ENCODE measurements at regions not wholly inside any gene's neighbourhood (a gene's known extent, or its start where the extent isn't known, plus 50 kb on each side); places are given as distances from the start of the nearest gene placed in this dataset.

GRCh38 chr16:5870886-5871691 lies 773.5 kb upstream of the EEF2KMT start:
- Histone ChIP-seq H3K4me3 (ENCODE audit: low read depth in 1 of 2, low read length in 2 of 2) (no peak overlapping the region), H3K9me3 (ENCODE audit: control insufficient read depth in 2 of 2, insufficient read depth in 1 of 2, low read depth in 1 of 2, low read length in 1 of 2) (no peaks in the 10 kb centered on the region), H3K27me3 (ENCODE audit: control insufficient read depth in 1 of 2, insufficient read depth in 2 of 2, low read length in 2 of 2) (no peaks in the 10 kb centered on the region), H3K27ac (ENCODE audit: low read depth in 2 of 2, low read length in 1 of 2) (no peak overlapping the region), H3K36me3 (ENCODE audit: control insufficient read depth in 2 of 2, insufficient read depth in 2 of 2, low read length in 1 of 2) (no peaks in the 10 kb centered on the region), H3K4me1 (ENCODE audit: control insufficient read depth in 2 of 2, insufficient read depth in 2 of 2, low read length in 1 of 2) (no peaks in the 10 kb centered on the region)
- WGBS, 2 donors = 35 to 37% methylated on average over 11 of the region's 11 CpGs

- H3K27ac ChIP-seq (ENCODE audit: low read depth in 2 of 2, low read length in 1 of 2) = no peak overlapping the region
- no peaks in the 10 kb centered on the region for H3K4me1 ChIP-seq (ENCODE audit: control insufficient read depth in 2 of 2, insufficient read depth in 2 of 2, low read length in 1 of 2)
- H3K36me3 ChIP-seq (ENCODE audit: control insufficient read depth in 2 of 2, insufficient read depth in 2 of 2, low read length in 1 of 2) = no peaks in the 10 kb centered on the region
- no peaks in the 10 kb centered on the region for H3K27me3 ChIP-seq (ENCODE audit: control insufficient read depth in 1 of 2, insufficient read depth in 2 of 2, low read length in 2 of 2)
- no peak overlapping the region for H3K4me3 ChIP-seq (ENCODE audit: low read depth in 1 of 2, low read length in 2 of 2)
- WGBS, 2 donors = 42 to 47% methylated on average over 7 of the region's 7 CpGs
- no peaks in the 10 kb centered on the region for H3K9me3 ChIP-seq (ENCODE audit: control insufficient read depth in 2 of 2, insufficient read depth in 1 of 2, low read depth in 1 of 2, low read length in 1 of 2)
Measured at GRCh38 chr16:5867250-5867649, 769.7 kb upstream of the EEF2KMT start.

- Histone ChIP-seq H3K9me3 (ENCODE audit: control insufficient read depth in 2 of 2, insufficient read depth in 1 of 2, low read depth in 1 of 2, low read length in 1 of 2) (no peaks in the 10 kb centered on the region), H3K27ac (ENCODE audit: low read depth in 2 of 2, low read length in 1 of 2) (no peak overlapping the region), H3K27me3 (ENCODE audit: control insufficient read depth in 1 of 2, insufficient read depth in 2 of 2, low read length in 2 of 2) (no peaks in the 10 kb centered on the region), H3K4me1 (ENCODE audit: control insufficient read depth in 2 of 2, insufficient read depth in 2 of 2, low read length in 1 of 2) (no peaks in the 10 kb centered on the region), H3K36me3 (ENCODE audit: control insufficient read depth in 2 of 2, insufficient read depth in 2 of 2, low read length in 1 of 2) (no peaks in the 10 kb centered on the region), H3K4me3 (ENCODE audit: low read depth in 1 of 2, low read length in 2 of 2) (no peak overlapping the region)
- WGBS, 2 donors = 56 to 65% methylated on average over 6 of the region's 6 CpGs
Measured at GRCh38 chr16:5865236-5865635, 767.6 kb upstream of the EEF2KMT start.

GRCh38 chr16:5863071-5863606 lies 765.5 kb upstream of the EEF2KMT start:
- H3K27ac ChIP-seq (ENCODE audit: low read depth in 2 of 2, low read length in 1 of 2) = no peak overlapping the region
- H3K27me3 ChIP-seq (ENCODE audit: control insufficient read depth in 1 of 2, insufficient read depth in 2 of 2, low read length in 2 of 2) = no peaks in the 10 kb centered on the region
- 68 to 79% methylated on average over 15 of the region's 15 CpGs for WGBS, 2 donors
- H3K36me3 ChIP-seq (ENCODE audit: control insufficient read depth in 2 of 2, insufficient read depth in 2 of 2, low read length in 1 of 2) = no peaks in the 10 kb centered on the region
- no peak overlapping the region for H3K4me3 ChIP-seq (ENCODE audit: low read depth in 1 of 2, low read length in 2 of 2)
- H3K4me1 ChIP-seq (ENCODE audit: control insufficient read depth in 2 of 2, insufficient read depth in 2 of 2, low read length in 1 of 2) = no peaks in the 10 kb centered on the region
- no peaks in the 10 kb centered on the region for H3K9me3 ChIP-seq (ENCODE audit: control insufficient read depth in 2 of 2, insufficient read depth in 1 of 2, low read depth in 1 of 2, low read length in 1 of 2)

- Histone ChIP-seq H3K4me1 (ENCODE audit: control insufficient read depth in 2 of 2, insufficient read depth in 2 of 2, low read length in 1 of 2) (no peaks in the 10 kb centered on the region), H3K9me3 (ENCODE audit: control insufficient read depth in 2 of 2, insufficient read depth in 1 of 2, low read depth in 1 of 2, low read length in 1 of 2) (no peaks in the 10 kb centered on the region), H3K36me3 (ENCODE audit: control insufficient read depth in 2 of 2, insufficient read depth in 2 of 2, low read length in 1 of 2) (no peaks in the 10 kb centered on the region), H3K4me3 (ENCODE audit: low read depth in 1 of 2, low read length in 2 of 2) (no peak overlapping the region), H3K27me3 (ENCODE audit: control insufficient read depth in 1 of 2, insufficient read depth in 2 of 2, low read length in 2 of 2) (no peaks in the 10 kb centered on the region), H3K27ac (ENCODE audit: low read depth in 2 of 2, low read length in 1 of 2) (no peak overlapping the region)
- WGBS, 2 donors = 64 to 74% methylated on average over 16 of the region's 16 CpGs
Measured at GRCh38 chr16:5862103-5862840, 764.7 kb upstream of the EEF2KMT start.

GRCh38 chr16:5861241-5861640 lies 763.6 kb upstream of the EEF2KMT start:
- Histone ChIP-seq H3K4me3 (ENCODE audit: low read depth in 1 of 2, low read length in 2 of 2) (no peak overlapping the region), H3K27me3 (ENCODE audit: control insufficient read depth in 1 of 2, insufficient read depth in 2 of 2, low read length in 2 of 2) (no peaks in the 10 kb centered on the region), H3K9me3 (ENCODE audit: control insufficient read depth in 2 of 2, insufficient read depth in 1 of 2, low read depth in 1 of 2, low read length in 1 of 2) (no peaks in the 10 kb centered on the region), H3K27ac (ENCODE audit: low read depth in 2 of 2, low read length in 1 of 2) (no peak overlapping the region), H3K36me3 (ENCODE audit: control insufficient read depth in 2 of 2, insufficient read depth in 2 of 2, low read length in 1 of 2) (no peaks in the 10 kb centered on the region), H3K4me1 (ENCODE audit: control insufficient read depth in 2 of 2, insufficient read depth in 2 of 2, low read length in 1 of 2) (no peaks in the 10 kb centered on the region)
- WGBS, 2 donors = 48 to 53% methylated on average over 5 of the region's 5 CpGs

- Histone ChIP-seq H3K27me3 (ENCODE audit: control insufficient read depth in 1 of 2, insufficient read depth in 2 of 2, low read length in 2 of 2) (no peaks in the 10 kb centered on the region), H3K4me3 (ENCODE audit: low read depth in 1 of 2, low read length in 2 of 2) (no peak overlapping the region), H3K9me3 (ENCODE audit: control insufficient read depth in 2 of 2, insufficient read depth in 1 of 2, low read depth in 1 of 2, low read length in 1 of 2) (no peaks in the 10 kb centered on the region), H3K4me1 (ENCODE audit: control insufficient read depth in 2 of 2, insufficient read depth in 2 of 2, low read length in 1 of 2) (no peaks in the 10 kb centered on the region), H3K36me3 (ENCODE audit: control insufficient read depth in 2 of 2, insufficient read depth in 2 of 2, low read length in 1 of 2) (no peaks in the 10 kb centered on the region), H3K27ac (ENCODE audit: low read depth in 2 of 2, low read length in 1 of 2) (no peak overlapping the region)
- WGBS, 2 donors = 31% methylated on average over 4 of the region's 4 CpGs
Measured at GRCh38 chr16:5858180-5858579, 760.6 kb upstream of the EEF2KMT start.

- Histone ChIP-seq H3K9me3 (ENCODE audit: control insufficient read depth in 2 of 2, insufficient read depth in 1 of 2, low read depth in 1 of 2, low read length in 1 of 2) (no peaks in the 10 kb centered on the region), H3K4me3 (ENCODE audit: low read depth in 1 of 2, low read length in 2 of 2) (no peak overlapping the region), H3K4me1 (ENCODE audit: control insufficient read depth in 2 of 2, insufficient read depth in 2 of 2, low read length in 1 of 2) (no peaks in the 10 kb centered on the region), H3K27me3 (ENCODE audit: control insufficient read depth in 1 of 2, insufficient read depth in 2 of 2, low read length in 2 of 2) (no peaks in the 10 kb centered on the region), H3K36me3 (ENCODE audit: control insufficient read depth in 2 of 2, insufficient read depth in 2 of 2, low read length in 1 of 2) (no peaks in the 10 kb centered on the region), H3K27ac (ENCODE audit: low read depth in 2 of 2, low read length in 1 of 2) (no peak overlapping the region)
- 67 to 75% methylated on average over 5 of the region's 5 CpGs for WGBS, 2 donors
Measured at GRCh38 chr16:5854027-5854426, 756.4 kb upstream of the EEF2KMT start.

- Histone ChIP-seq H3K36me3 (ENCODE audit: control insufficient read depth in 2 of 2, insufficient read depth in 2 of 2, low read length in 1 of 2) (no peaks in the 10 kb centered on the region), H3K4me3 (ENCODE audit: low read depth in 1 of 2, low read length in 2 of 2) (no peak overlapping the region), H3K9me3 (ENCODE audit: control insufficient read depth in 2 of 2, insufficient read depth in 1 of 2, low read depth in 1 of 2, low read length in 1 of 2) (no peaks in the 10 kb centered on the region), H3K4me1 (ENCODE audit: control insufficient read depth in 2 of 2, insufficient read depth in 2 of 2, low read length in 1 of 2) (no peaks in the 10 kb centered on the region), H3K27ac (ENCODE audit: low read depth in 2 of 2, low read length in 1 of 2) (no peak overlapping the region), H3K27me3 (ENCODE audit: control insufficient read depth in 1 of 2, insufficient read depth in 2 of 2, low read length in 2 of 2) (no peaks in the 10 kb centered on the region)
- 65 to 71% methylated on average over 6 of the region's 6 CpGs for WGBS, 2 donors
Measured at GRCh38 chr16:5852151-5852550, 754.6 kb upstream of the EEF2KMT start.

Measured in esophagus (tissue), 2 donors.